ENCODE measurements at regions not wholly inside any gene's neighbourhood (a gene's known extent, or its start where the extent isn't known, plus 50 kb on each side); places are given as distances from the start of the nearest gene placed in this dataset.
"Not testable (repeated sequence)": the region's sequence is repeated elsewhere in the genome, so short reads cannot be mapped to it uniquely, and the experiment has no call there.

DNA sequence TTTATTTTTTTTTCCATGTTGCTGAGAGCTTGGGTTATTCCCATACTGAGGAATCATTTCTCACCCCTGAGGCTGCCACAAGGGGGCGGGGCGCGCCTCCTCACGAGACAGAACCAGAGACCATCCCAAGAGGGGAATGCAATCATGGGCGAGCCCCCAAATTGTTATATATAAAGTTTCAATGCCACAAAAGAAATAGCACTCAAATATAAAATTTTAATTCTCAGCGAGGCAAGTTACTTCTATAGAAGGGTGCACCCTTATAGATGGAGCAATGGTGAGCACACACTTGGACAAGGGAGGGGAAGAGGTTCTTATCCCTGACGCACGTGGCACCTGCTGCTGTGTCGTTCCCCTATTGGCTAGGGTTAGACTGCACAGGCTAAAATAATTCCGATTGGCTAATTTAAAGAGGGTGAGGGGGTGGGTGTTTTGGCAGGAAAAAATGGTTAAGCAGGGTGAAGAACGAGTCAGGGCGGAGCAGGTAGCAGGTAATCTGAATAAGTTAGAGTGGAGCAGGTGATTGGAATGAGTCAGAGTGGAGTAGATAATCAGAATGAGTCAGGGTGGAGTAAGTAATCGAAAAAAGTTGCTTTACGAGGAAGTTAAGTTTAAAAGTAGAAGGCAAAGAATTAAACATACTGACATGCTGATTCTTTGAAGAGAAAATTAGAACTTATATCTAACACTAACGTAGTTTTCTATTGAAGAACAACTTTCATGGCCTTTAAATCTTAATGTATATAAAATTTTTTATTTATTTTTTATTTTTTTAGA is 177.5 kb downstream of the MTCL1 start:
- Mint-ChIP-seq H3K27me3 (peaks cover 1% of the 10 kb centered on the region), H3K4me1 (no peaks in the 10 kb centered on the region), H3K4me3 (no peak overlapping the region), H3K9me3 (peaks cover 22% of the 10 kb centered on the region), H3K36me3 (peaks cover 11% of the 10 kb centered on the region), H3K27ac (no peak overlapping the region)
- ATAC-seq (ENCODE audit: low read depth) = no peak
- DNase-seq (ENCODE audit: low spot score in 2 of 2) = no peak

DNA sequence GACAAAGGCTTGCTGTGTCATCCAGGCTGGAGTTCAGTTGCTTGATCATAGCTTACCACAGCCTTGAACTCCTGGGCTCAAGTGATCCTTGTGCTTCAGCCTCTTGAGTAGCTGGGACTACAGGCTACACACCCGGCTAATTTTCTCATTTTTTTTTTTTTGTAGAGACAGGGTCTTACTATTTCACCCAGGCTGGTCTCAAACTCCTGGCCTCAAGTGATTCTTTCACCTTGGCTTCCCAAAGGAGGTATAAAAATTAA is 178.0 kb downstream of the MTCL1 start:
- DNase-seq (ENCODE audit: low spot score in 2 of 2) (no peak), ATAC-seq (ENCODE audit: low read depth) (no peak)

DNA sequence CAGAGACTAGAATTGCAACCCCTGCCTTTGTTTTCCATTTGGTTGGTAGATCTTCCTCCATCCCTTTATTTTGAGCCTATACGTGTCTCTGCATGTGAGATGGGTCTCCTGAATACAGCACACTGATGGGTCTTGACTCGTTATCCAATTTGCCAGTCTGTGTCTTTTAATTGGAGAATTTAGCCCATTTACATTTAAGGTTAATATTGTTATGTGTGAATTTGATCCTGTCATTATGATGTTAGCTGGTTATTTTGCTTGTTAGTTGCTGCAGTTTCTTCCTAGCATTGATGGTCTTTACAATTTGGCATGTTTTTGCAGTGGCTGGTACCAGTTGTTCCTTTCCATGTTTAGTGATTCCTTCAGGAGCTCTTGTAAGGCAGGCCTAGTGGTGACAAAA is 182.5 kb downstream of the MTCL1 start:
- not testable (repeated sequence) for ATAC-seq (ENCODE audit: low read depth); H3K27me3 Mint-ChIP-seq; H3K4me1 Mint-ChIP-seq; H3K27ac Mint-ChIP-seq; H3K4me3 Mint-ChIP-seq; DNase-seq (ENCODE audit: low spot score in 2 of 2); H3K36me3 Mint-ChIP-seq
- peaks cover 16% of the 10 kb centered on the region for H3K9me3 Mint-ChIP-seq

More for the DNA sequence above, 178.0 kb downstream of the MTCL1 start:
- Mint-ChIP-seq H3K27me3 (peaks cover 1% of the 10 kb centered on the region), H3K4me3 (no peak overlapping the region), H3K9me3 (peaks cover 24% of the 10 kb centered on the region), H3K27ac (no peak overlapping the region), H3K36me3 (peaks cover 11% of the 10 kb centered on the region), H3K4me1 (no peaks in the 10 kb centered on the region)

DNA sequence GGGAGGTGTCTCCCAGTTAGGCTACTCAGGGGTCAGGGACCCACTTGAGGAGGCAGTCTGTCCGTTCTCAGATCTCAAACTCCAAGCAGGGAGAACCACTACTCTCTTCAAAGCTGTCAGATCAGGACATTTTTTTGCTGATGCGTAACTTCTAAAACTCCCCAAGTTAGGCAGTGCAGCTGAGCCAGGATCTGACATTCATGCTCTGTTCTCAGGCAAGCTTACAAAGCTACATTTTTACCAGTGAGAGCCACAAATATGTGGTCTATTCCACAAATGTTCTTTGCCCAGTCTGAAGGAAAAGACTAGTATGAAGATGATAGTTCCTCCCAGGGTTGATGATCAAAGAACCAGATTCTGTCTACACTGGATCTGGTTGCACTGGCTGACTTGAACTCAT is 184.1 kb downstream of the MTCL1 start:
- Mint-ChIP-seq H3K27ac (no peak overlapping the region), H3K4me1 (no peaks in the 10 kb centered on the region), H3K36me3 (peaks cover 6% of the 10 kb centered on the region), H3K27me3 (peaks cover 7% of the 10 kb centered on the region), H3K9me3 (peaks cover 15% of the 10 kb centered on the region), H3K4me3 (no peak overlapping the region)
- DNase-seq (ENCODE audit: low spot score in 2 of 2) (no peak), ATAC-seq (ENCODE audit: low read depth) (no peak)

DNA sequence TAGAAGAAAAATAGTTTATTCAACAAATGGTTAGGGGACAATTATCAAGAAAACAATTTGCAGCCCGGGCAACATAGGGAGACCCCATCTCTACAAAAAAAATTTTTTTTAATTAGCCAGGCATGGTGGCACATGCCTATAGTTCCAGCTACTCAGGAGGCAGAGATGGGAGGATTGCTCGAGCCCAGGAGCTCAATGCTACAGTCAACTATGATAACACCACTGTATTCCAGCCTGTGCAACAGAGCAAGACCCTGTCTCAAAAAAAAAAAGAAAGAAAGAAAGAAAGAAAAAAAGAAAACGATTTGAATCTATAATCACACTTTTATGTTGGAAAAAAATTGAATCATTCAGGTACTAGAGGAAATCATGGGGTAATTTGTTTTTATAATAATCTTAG is 185.1 kb downstream of the MTCL1 start:
- not testable (repeated sequence) for H3K4me3 Mint-ChIP-seq; H3K27ac Mint-ChIP-seq; H3K4me1 Mint-ChIP-seq; H3K27me3 Mint-ChIP-seq; H3K36me3 Mint-ChIP-seq; ATAC-seq (ENCODE audit: low read depth); DNase-seq (ENCODE audit: low spot score in 2 of 2)
- peaks cover 15% of the 10 kb centered on the region for H3K9me3 Mint-ChIP-seq

DNA sequence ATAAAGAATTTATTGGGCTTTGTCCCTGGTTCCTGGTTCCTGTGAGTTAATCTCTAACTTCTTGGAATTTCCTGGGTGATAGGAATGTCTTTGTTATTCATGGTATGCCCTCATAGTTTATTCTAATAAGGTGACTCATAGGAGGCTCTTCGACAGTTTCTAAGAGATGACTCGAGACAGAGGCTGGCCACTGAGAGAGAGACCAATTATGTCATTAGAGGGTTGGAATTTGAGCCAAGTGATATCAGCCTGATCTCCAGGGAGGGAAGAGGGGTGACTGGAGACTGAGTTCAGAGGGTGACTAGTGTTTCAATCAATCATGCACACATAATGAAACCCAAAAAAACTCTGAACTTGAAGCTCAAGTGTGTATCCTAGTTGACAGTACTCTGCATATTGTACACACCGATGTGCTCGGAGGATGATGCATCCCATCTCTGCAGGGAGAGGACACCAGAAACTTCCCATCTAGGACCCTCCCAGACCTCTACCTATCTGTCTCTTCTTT is 185.7 kb downstream of the MTCL1 start:
- no peak overlapping the region for H3K4me3 Mint-ChIP-seq
- peaks cover 13% of the 10 kb centered on the region for H3K9me3 Mint-ChIP-seq
- H3K4me1 Mint-ChIP-seq = no peaks in the 10 kb centered on the region
- peaks cover 7% of the 10 kb centered on the region for H3K27me3 Mint-ChIP-seq
- H3K36me3 Mint-ChIP-seq = peaks cover 4% of the 10 kb centered on the region
- DNase-seq (ENCODE audit: low spot score in 2 of 2) = no peak
- no peak overlapping the region for H3K27ac Mint-ChIP-seq
- no peak for ATAC-seq (ENCODE audit: low read depth)

DNA sequence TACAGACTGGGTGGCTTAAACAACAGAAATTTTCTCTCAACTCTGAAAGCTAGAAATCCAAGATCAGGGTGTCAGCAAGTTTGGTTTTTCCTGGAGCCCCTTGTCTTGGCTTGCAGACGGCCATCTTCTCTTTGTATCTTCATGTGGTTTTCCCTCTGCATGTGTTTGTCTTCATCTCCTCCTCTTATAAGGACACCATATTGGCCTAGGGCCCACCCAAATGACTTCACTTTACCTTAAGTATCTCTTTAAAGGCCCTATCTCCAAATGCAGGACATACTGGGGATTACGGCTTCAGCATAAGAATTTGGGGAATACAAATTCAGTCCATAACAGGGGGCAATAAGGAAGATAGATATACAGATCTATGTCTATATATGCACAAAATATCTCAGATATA is 187.9 kb downstream of the MTCL1 start:
- no peaks in the 10 kb centered on the region for H3K4me1 Mint-ChIP-seq
- H3K4me3 Mint-ChIP-seq = no peak overlapping the region
- peaks cover 6% of the 10 kb centered on the region for H3K27me3 Mint-ChIP-seq

DNA sequence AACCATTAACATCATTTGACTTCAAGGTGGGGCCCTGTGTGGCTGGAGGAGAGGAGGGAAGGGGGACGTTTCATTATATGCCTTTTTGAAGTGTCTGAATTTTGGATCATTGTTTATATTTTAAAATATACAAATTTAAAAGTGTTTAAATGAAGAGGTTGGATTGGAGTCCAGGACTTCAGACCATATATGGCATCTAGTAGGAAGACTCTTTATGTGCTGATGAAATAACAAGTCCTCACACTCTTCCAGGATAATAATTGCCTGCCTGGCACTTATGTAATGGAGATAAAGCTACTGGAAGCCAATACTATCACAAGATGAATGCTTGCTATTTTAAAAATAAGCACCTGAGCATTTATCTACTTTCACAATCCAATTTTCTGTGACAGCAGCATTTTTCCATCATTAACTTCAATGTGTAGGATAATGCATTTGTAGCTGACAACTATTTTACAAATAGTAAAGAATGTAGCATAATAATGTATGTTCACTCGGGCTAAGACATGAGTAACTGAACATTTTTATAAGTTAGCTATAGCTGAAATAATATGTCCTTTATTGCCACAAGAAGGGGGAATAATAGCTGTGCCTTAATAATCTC is 188.4 kb downstream of the MTCL1 start:
- H3K36me3 Mint-ChIP-seq = peaks cover under 1% of the 10 kb centered on the region
- peaks cover 6% of the 10 kb centered on the region for H3K27me3 Mint-ChIP-seq
- no peak overlapping the region for H3K4me3 Mint-ChIP-seq
- no peak for ATAC-seq (ENCODE audit: low read depth)
- H3K4me1 Mint-ChIP-seq = no peaks in the 10 kb centered on the region
- DNase-seq (ENCODE audit: low spot score in 2 of 2) = no peak
- H3K27ac Mint-ChIP-seq = no peak overlapping the region
- H3K9me3 Mint-ChIP-seq = peaks cover 3% of the 10 kb centered on the region

More for the DNA sequence above, 187.9 kb downstream of the MTCL1 start:
- Mint-ChIP-seq H3K9me3 (peaks cover 6% of the 10 kb centered on the region), H3K27ac (no peak overlapping the region), H3K36me3 (peaks cover 4% of the 10 kb centered on the region)
- ATAC-seq (ENCODE audit: low read depth) (no peak), DNase-seq (ENCODE audit: low spot score in 2 of 2) (no peak)

DNA sequence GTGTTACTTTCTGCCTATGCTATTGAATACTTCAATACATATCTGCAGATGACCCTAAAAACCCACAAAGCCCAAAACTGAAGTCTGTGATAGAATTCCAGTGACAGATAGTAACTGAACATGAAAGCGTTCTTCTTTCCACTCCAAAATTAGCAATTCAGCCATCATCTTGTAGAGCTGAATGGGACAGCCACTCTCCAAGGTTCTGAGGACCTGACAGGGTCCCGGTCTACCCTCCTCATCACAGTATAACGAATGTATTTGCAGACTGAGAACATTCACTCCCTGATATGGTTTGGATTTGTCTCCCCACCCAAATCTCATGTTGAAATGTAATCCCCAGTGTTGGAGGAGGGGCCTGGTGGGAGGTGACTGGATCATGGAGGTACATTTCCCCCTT is 189.5 kb downstream of the MTCL1 start:
- H3K9me3 Mint-ChIP-seq = peaks cover 3% of the 10 kb centered on the region
- H3K27ac Mint-ChIP-seq = no peak overlapping the region
- DNase-seq (ENCODE audit: low spot score in 2 of 2) = no peak
- H3K4me3 Mint-ChIP-seq = no peak overlapping the region
- H3K27me3 Mint-ChIP-seq = peaks cover 6% of the 10 kb centered on the region
- H3K4me1 Mint-ChIP-seq = no peaks in the 10 kb centered on the region
- H3K36me3 Mint-ChIP-seq = no peaks in the 10 kb centered on the region
- no peak for ATAC-seq (ENCODE audit: low read depth)

DNA sequence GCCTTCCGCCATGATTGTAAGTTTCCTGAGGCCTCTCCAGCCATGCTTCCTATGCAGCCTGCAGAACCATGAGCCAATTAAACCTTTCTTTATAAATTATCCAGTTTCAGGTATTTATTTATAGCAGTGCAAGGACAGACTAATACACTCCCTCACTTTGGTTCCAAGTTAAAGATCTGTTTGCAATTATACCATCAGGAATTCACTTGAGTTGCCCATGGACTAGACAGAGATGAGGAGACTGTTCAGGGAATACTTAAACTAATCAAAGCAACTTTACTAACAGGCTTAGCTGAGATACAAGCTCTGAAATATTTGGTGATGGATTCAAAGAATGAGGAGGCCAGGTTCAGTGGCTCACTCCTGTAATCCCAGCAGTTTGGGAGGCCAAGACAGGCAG is 190.0 kb downstream of the MTCL1 start:
- no peak for ATAC-seq (ENCODE audit: low read depth)
- Mint-ChIP-seq H3K36me3 (no peaks in the 10 kb centered on the region), H3K4me3 (no peak overlapping the region), H3K4me1 (no peaks in the 10 kb centered on the region), H3K27me3 (peaks cover 6% of the 10 kb centered on the region), H3K27ac (no peak overlapping the region), H3K9me3 (peaks cover 3% of the 10 kb centered on the region)
- no peak for DNase-seq (ENCODE audit: low spot score in 2 of 2)

DNA sequence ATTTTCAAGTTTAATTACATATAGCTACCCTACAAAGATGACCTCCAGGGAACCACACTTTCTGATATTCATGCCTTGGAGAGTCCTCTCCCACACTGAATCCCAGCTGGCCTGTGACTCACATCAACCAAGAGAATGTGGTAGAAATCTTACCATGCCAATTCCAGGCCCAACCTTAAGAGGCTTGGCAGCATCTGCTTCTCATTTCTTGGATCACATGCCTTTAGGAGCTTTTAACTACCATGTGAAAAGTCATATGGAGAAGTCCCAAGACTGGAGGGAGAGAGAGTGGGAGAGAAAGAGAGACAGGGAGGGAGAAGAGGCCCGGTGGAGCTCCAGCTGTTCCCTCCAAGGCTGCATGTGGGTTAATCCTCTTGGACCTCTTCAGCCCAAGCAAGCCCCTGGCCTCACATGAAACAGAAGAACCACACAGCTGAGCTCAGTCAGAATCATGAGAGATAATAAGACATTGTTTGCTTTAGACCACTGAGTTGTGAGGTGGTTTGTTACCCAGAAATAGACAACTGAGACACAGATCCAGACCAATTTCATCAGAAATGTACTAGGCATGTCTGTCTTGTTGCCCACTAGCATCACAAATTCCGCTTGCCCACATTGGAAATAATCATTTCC is 190.7 kb downstream of the MTCL1 start:
- Mint-ChIP-seq H3K36me3 (no peaks in the 10 kb centered on the region), H3K4me3 (no peak overlapping the region), H3K27me3 (peaks cover 4% of the 10 kb centered on the region), H3K27ac (no peak overlapping the region), H3K9me3 (peaks cover 3% of the 10 kb centered on the region), H3K4me1 (peaks cover 1% of the 10 kb centered on the region)
- no peak for DNase-seq (ENCODE audit: low spot score in 2 of 2)
- ATAC-seq (ENCODE audit: low read depth) = no peak

DNA sequence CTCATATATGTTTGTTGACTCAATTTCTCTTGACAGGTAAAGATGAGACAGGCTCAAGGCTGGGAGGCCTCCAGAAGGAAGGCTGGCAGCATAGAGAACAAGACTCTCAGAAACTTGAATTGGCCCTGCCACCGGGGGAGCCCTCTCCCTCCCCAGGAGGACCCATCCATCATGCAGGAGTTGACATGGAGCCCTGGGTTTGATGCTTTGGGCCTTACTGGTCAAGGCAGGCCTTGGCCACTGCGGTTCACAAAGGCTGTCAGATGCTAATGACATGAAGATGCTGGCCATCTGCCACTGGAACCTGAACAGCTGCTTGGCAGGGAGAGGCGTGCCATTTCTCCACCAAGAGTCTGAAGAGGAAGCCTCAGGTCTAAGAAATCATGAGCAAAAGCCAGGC is 193.6 kb downstream of the MTCL1 start:
- no peak for DNase-seq (ENCODE audit: low spot score in 2 of 2)
- H3K27me3 Mint-ChIP-seq = no peaks in the 10 kb centered on the region
- no peak overlapping the region for H3K27ac Mint-ChIP-seq
- H3K4me3 Mint-ChIP-seq = no peak overlapping the region
- peaks cover 2% of the 10 kb centered on the region for H3K36me3 Mint-ChIP-seq
- ATAC-seq (ENCODE audit: low read depth) = no peak
- peaks cover 5% of the 10 kb centered on the region for H3K4me1 Mint-ChIP-seq
- peaks cover 4% of the 10 kb centered on the region for H3K9me3 Mint-ChIP-seq

DNA sequence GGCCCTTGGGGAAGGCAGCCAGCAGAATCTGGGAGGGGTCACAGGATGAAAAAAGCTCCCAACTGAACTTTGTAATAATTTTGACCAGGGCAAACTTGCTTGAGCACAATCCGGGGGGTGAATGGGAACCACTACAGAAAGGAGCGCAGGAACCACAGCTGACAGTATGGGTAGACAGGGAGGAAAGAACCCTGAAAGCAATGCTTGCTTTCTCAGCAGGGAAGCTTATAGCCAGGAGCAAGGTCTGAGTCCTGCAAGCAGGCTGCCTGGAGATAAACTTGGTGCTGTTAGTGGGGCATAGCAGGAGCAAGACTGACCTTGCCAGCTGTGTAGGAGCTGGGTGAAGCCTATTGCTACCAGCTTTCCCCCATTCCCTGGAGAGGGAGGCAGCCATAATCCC is 195.2 kb downstream of the MTCL1 start:
- no peaks in the 10 kb centered on the region for H3K27me3 Mint-ChIP-seq
- DNase-seq (ENCODE audit: low spot score in 2 of 2) (no peak), ATAC-seq (ENCODE audit: low read depth) (no peak)
- H3K4me1 Mint-ChIP-seq = peaks cover 7% of the 10 kb centered on the region
- H3K36me3 Mint-ChIP-seq = peaks cover 2% of the 10 kb centered on the region
- peaks cover 5% of the 10 kb centered on the region for H3K9me3 Mint-ChIP-seq
- no peak overlapping the region for H3K27ac Mint-ChIP-seq
- no peak overlapping the region for H3K4me3 Mint-ChIP-seq

DNA sequence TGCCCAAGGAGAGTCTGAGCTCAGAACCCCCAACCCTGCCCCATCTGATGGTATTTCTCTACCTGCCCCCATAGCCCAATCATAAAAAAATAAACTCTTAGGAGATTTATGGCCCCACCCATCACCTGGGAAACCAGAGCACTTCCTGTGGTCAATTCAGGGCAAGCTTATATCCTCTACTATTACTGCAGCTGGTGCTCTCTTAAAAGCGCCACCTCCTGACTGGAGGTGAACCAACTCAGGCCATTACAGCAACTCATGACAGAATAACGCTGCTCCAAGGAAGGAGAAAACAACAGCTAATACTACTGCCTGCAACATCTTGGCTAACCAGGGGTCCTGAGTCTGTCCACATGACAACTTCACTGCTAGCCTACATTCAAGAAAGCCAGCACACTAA is 195.7 kb downstream of the MTCL1 start:
- Mint-ChIP-seq H3K27me3 (no peaks in the 10 kb centered on the region), H3K4me1 (peaks cover 7% of the 10 kb centered on the region), H3K9me3 (peaks cover 5% of the 10 kb centered on the region), H3K27ac (no peak overlapping the region), H3K4me3 (no peak overlapping the region), H3K36me3 (peaks cover 4% of the 10 kb centered on the region)
- no peak for ATAC-seq (ENCODE audit: low read depth)
- no peak for DNase-seq (ENCODE audit: low spot score in 2 of 2)
